Osteocyte (in vitro differentiated cells): ENCODE measurements at regions not wholly inside any gene's neighbourhood (a gene's known extent, or its start where the extent isn't known, plus 50 kb on each side); places are given as distances from the start of the nearest gene placed in this dataset.

Source experiments
- DNase-seq: peaks from one replicate; pipeline ENCODE4 v3.0.0; 2021; ENCODE audit warnings: mixed read lengths; ENCODE audit not compliant: unreplicated experiment; ENCODE audit errors: extremely low spot score
- H3K27ac Mint-ChIP-seq: one replicate; pipeline ENCODE4 v1.8.0; 2021; ENCODE audit warnings: mild to moderate bottlenecking, mixed read lengths; ENCODE audit not compliant: unreplicated experiment
- H3K27me3 Mint-ChIP-seq: one replicate; pipeline ENCODE4 v1.8.0; 2021; ENCODE audit warnings: mixed read lengths; ENCODE audit not compliant: unreplicated experiment
- H3K36me3 Mint-ChIP-seq: one replicate; pipeline ENCODE4 v1.8.0; 2021; ENCODE audit warnings: mixed read lengths; ENCODE audit not compliant: unreplicated experiment
- H3K4me1 Mint-ChIP-seq: one replicate; pipeline ENCODE4 v1.8.0; 2021; ENCODE audit warnings: mixed read lengths; ENCODE audit not compliant: unreplicated experiment
- H3K4me3 Mint-ChIP-seq: one replicate; pipeline ENCODE4 v1.8.0; 2021; ENCODE audit warnings: mild to moderate bottlenecking, moderate library complexity, mixed read lengths; ENCODE audit not compliant: unreplicated experiment
- H3K9me3 Mint-ChIP-seq: one replicate; pipeline ENCODE4 v1.8.0; 2021; ENCODE audit warnings: mixed read lengths; ENCODE audit not compliant: unreplicated experiment
- TF ChIP-seq, protein P1 (sequence below): fragments of 200-600 bp; sonication (generic); IDR thresholded peaks from 2 replicates; pipeline ENCODE4 v1.5.0; 2021; ENCODE audit warnings: antibody characterized with exemption, mild to moderate bottlenecking, moderate library complexity

DNA sequence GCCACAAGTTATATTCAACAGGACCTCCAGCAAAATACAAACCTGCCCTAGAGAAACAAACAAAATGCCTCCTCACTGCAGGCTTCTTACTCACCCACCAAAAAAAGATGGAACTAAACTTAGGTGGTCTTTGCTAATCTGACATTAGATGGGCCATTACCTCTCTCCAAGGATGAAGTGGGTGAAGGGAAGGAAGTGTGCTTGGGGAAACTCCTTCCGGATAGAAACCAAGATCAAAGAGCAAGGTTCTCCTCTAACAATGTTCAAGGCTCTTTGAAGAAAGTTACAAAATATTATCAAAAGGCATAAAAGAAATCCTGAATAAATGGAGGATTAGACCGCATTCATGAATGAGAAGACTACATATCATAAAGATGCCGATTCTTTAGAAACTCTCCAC, 187.5 kb downstream of the ADSS2 start:
- Mint-ChIP-seq H3K27me3 (no peaks in the 10 kb centered on the region), H3K4me3 (no peak overlapping the region), H3K36me3 (no peaks in the 10 kb centered on the region), H3K27ac (no peak overlapping the region), H3K9me3 (no peaks in the 10 kb centered on the region), H3K4me1 (no peaks in the 10 kb centered on the region)
- TF ChIP-seq, protein P1, sequence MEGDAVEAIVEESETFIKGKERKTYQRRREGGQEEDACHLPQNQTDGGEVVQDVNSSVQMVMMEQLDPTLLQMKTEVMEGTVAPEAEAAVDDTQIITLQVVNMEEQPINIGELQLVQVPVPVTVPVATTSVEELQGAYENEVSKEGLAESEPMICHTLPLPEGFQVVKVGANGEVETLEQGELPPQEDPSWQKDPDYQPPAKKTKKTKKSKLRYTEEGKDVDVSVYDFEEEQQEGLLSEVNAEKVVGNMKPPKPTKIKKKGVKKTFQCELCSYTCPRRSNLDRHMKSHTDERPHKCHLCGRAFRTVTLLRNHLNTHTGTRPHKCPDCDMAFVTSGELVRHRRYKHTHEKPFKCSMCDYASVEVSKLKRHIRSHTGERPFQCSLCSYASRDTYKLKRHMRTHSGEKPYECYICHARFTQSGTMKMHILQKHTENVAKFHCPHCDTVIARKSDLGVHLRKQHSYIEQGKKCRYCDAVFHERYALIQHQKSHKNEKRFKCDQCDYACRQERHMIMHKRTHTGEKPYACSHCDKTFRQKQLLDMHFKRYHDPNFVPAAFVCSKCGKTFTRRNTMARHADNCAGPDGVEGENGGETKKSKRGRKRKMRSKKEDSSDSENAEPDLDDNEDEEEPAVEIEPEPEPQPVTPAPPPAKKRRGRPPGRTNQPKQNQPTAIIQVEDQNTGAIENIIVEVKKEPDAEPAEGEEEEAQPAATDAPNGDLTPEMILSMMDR: no peak
- DNase-seq: no peak

DNA sequence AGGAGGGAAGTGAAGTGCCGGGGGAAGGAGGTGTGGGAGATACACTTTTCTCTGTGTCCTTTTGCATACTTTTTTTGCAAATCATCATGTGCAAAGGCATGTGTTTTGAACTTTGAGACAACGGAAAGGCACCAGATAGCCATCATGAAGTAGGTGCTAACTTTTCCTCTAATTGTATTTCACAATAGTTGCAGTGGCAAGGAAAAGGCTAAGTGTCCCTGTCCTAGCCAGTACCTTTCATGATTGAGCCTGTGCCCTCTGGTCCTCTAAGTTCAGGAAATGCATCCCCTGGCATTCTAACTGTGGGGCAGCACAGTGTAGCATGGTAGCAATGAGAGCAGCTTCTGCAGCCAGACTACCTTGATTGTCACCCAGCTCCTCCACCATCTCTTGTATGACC, 186.2 kb downstream of the ADSS2 start:
- Mint-ChIP-seq H3K4me3 (no peak overlapping the region), H3K27ac (no peak overlapping the region), H3K9me3 (no peaks in the 10 kb centered on the region), H3K27me3 (no peaks in the 10 kb centered on the region), H3K4me1 (no peaks in the 10 kb centered on the region), H3K36me3 (no peaks in the 10 kb centered on the region)
- no peak for DNase-seq
- TF ChIP-seq, protein P1: no peak

DNA sequence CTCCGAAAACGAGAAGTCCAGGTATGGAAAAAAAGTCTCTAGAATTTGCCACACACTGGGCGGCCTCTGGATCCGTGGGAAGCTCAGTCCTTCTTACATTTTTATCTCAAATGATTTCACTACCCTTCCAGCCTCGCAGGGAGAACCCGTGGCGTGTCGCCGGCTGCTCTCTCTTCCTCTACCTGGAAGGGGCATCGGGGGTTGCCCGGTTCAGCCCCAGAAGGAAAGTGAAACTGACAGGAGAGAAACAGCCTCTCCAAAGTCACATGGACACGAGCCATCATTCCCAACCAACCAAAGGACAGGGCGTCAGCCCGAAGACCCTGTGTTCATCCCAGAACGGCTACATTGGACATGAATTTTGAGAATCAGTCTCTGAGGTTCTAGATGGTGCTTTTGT, 182.5 kb downstream of the ADSS2 start:
- no peaks in the 10 kb centered on the region for H3K36me3 Mint-ChIP-seq
- H3K27ac Mint-ChIP-seq: no peak overlapping the region
- no peak for DNase-seq
- H3K4me3 Mint-ChIP-seq: no peak overlapping the region
- TF ChIP-seq, protein P1: no peak
- H3K4me1 Mint-ChIP-seq: peaks cover 22% of the 10 kb centered on the region
- no peaks in the 10 kb centered on the region for H3K9me3 Mint-ChIP-seq
- H3K27me3 Mint-ChIP-seq: no peaks in the 10 kb centered on the region

DNA sequence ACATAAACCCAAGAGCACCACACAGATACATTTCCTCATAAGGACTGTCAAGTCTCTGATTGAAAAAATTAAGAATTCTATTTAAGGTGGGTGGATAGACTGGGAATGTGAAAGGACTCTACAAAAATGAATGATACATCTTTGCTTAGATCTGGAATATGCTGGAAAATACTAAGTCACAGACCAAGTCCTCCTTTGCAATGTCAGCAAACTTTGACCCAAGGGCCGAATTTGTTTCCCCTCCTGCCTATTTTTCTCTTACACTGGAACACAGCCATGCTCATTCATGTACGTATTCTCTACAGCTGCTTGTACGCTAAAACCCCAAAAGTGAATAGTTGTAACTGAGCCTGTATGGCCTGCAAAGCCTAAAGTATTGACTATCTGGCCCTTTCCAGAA, 180.7 kb downstream of the ADSS2 start:
- Mint-ChIP-seq H3K36me3 (no peaks in the 10 kb centered on the region), H3K9me3 (no peaks in the 10 kb centered on the region), H3K4me3 (no peak overlapping the region), H3K27ac (no peak overlapping the region), H3K4me1 (peaks cover 24% of the 10 kb centered on the region), H3K27me3 (no peaks in the 10 kb centered on the region)
- TF ChIP-seq, protein P1: no peak
- DNase-seq: no peak

DNA sequence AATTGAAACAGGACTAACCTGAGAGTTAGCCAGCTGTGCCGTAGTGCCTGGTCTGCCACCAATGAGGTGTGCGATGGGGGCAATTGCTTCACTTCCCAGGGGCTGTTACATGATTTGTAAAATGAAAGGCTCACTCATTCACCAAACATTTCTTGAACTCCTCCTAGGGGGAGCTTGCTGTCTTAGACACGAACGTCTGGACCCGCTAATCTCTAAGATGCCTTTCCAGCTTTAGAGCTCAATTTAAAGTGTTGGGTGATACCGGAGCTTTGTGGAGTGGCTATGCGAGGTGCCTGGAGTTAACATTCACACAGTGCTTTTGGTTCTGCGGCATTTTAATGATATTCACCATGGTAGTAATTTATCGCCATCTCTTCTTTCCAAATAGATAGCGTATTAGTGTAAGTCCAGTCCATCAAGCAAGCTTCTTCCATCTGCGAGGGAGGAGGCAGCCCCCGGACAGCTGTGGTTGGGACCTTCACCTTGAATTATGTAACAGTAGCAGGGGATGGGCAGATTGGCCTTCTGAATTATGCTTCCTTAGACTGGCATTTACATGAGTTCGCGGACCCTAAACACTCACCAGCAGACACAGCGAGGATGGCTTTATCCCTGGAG, 179.9 kb downstream of the ADSS2 start:
- DNase-seq: no peak
- Mint-ChIP-seq H3K4me3 (no peak overlapping the region), H3K27ac (peak overlapping the region; percentile 74), H3K27me3 (no peaks in the 10 kb centered on the region), H3K4me1 (peaks cover 30% of the 10 kb centered on the region), H3K36me3 (no peaks in the 10 kb centered on the region), H3K9me3 (no peaks in the 10 kb centered on the region)
- TF ChIP-seq, protein P1: no peak
